K562 (cell line): ENCODE measurements at regions not wholly inside any gene's neighbourhood (a gene's known extent, or its start where the extent isn't known, plus 50 kb on each side); places are given as distances from the start of the nearest gene placed in this dataset.

Experiments
- BRF2 ChIP-seq: IDR thresholded peaks from 3 replicates; pipeline ENCODE4 v1.6.1; 2011; ENCODE audit warnings: borderline replicate concordance, mild to moderate bottlenecking; ENCODE audit not compliant: insufficient read length, insufficient read depth
- CHD4 ChIP-seq: fragments of 200-600 bp; sonication (generic); IDR thresholded peaks from 3 replicates; pipeline ENCODE4 v1.6.1; 2012; ENCODE audit warnings: low read depth, mild to moderate bottlenecking, mixed read lengths, low read length, inconsistent platforms; ENCODE audit not compliant: insufficient read depth, insufficient replicate concordance, poor library complexity, severe bottlenecking
- CTCF ChIP-seq, 3 experiments: IDR thresholded peaks in 2 of 3; conservative IDR thresholded peaks in 1 of 3; 2 replicates each; pipeline ENCODE4 v1.5.1; 2011 to 2012; ENCODE audit warnings: low read length in 3 of 3, mild to moderate bottlenecking in 3 of 3, control low read depth in 2 of 3, improper control_type of control experiment in 1 of 3, inconsistent platforms in 1 of 3, low read depth in 1 of 3, mixed read lengths in 1 of 3, moderate library complexity in 1 of 3; ENCODE audit not compliant: insufficient read depth in 2 of 3
- ESRRA ChIP-seq: fragments of 450-650 bp; IDR thresholded peaks from 2 replicates; pipeline ENCODE4 v1.6.1; 2014; ENCODE audit warnings: low read depth, mild to moderate bottlenecking, moderate library complexity, borderline replicate concordance
- ETV5 ChIP-seq: sonication (generic); formaldehyde crosslinking; IDR thresholded peaks from 2 replicates; pipeline ENCODE4 v1.4.0; 2020; ENCODE audit warnings: low read depth, mild to moderate bottlenecking, missing genetic modification reagents
- RAD21 ChIP-seq, 2 experiments: fragments of 250-450 bp in 1 of 2; fragments of 450-650 bp in 1 of 2; sonication (Bioruptor Pico) in 1 of 2; formaldehyde crosslinking in 1 of 2; IDR thresholded peaks in 1 of 2; conservative IDR thresholded peaks in 1 of 2; 2 replicates each; pipeline versions ENCODE4 v1.4.0 to v1.8.0; 2020 to 2022; ENCODE audit warnings: mild to moderate bottlenecking in 2 of 2, moderate library complexity in 1 of 2
- ZKSCAN8 ChIP-seq: fragments of 200-800 bp; sonication (Bioruptor generic); IDR thresholded peaks from 2 replicates; pipeline ENCODE4 v1.6.1; 2016; ENCODE audit warnings: missing genetic modification characterization, missing compliant biosample characterization
- ZNF318 ChIP-seq, 2 experiments: fragments of 450-650 bp; IDR thresholded peaks; 2 replicates each; pipeline ENCODE4 v1.6.1; 2016; ENCODE audit warnings: mild to moderate bottlenecking in 2 of 2, borderline replicate concordance in 1 of 2, low read depth in 1 of 2, moderate library complexity in 1 of 2

GRCh38 chr6:167054987-167055386 is 55.8 kb downstream of the CEP43 start:
- TF ChIP-seq CTCF (IDR thresholded peaks at IDR 0.05 in 2 of 3, conservative IDR thresholded peaks at IDR 0.05 in 1 of 3; ENCODE audit: insufficient read depth in 2 of 3, low read depth in 1 of 3, low read length in 3 of 3) = no peak
- TF ChIP-seq ETV5 (CRISPR knock-in tag) = no peak
- TF ChIP-seq BRF2 = no peak
- TF ChIP-seq ZKSCAN8 = no peak
- TF ChIP-seq ZNF318 (IDR thresholded peaks at IDR 0.05; ENCODE audit: borderline replicate concordance in 1 of 2, low read depth in 1 of 2) = no peak
- TF ChIP-seq ESRRA = no peak
- no peak for TF ChIP-seq RAD21 (CRISPR knock-in tag; conservative IDR thresholded peaks at IDR 0.05 in 1 of 2, IDR thresholded peaks at IDR 0.05 in 1 of 2)
- TF ChIP-seq CHD4 = no peak
